HUES6 (cell line): ENCODE measurements at regions not wholly inside any gene's neighbourhood (a gene's known extent, or its start where the extent isn't known, plus 50 kb on each side); places are given as distances from the start of the nearest gene placed in this dataset.

ENCODE experiments used
- H3K27ac ChIP-seq: 2 replicates; pipeline ENCODE4 v1.7.0; 2013; ENCODE audit warnings: low read depth, mild to moderate bottlenecking, low read length, inconsistent platforms
- H3K27me3 ChIP-seq: 2 replicates; pipeline ENCODE4 v1.6.1; 2013; ENCODE audit warnings: low read length; ENCODE audit not compliant: control insufficient read depth, insufficient read depth
- H3K36me3 ChIP-seq: 2 replicates; pipeline ENCODE4 v1.6.1; 2013; ENCODE audit warnings: low read length; ENCODE audit not compliant: control insufficient read depth, insufficient read depth
- H3K4me1 ChIP-seq: 2 replicates; pipeline ENCODE4 v1.6.1; 2013; ENCODE audit warnings: low read length; ENCODE audit not compliant: control insufficient read depth, insufficient read depth
- H3K4me3 ChIP-seq: 2 replicates; pipeline ENCODE4 v1.5.1; 2013; ENCODE audit warnings: low read depth, low read length
- H3K9ac ChIP-seq: one replicate; pipeline ENCODE4 v1.6.1; 2013; ENCODE audit warnings: mild to moderate bottlenecking, low read length
- H3K9me3 ChIP-seq: 2 replicates; pipeline ENCODE4 v1.6.1; 2013; ENCODE audit warnings: low read depth, low read length; ENCODE audit not compliant: control insufficient read depth, insufficient read depth

- Histone ChIP-seq H3K27me3 (no peaks in the 10 kb centered on the region), H3K9me3 (no peaks in the 10 kb centered on the region), H3K27ac (no peak overlapping the region), H3K36me3 (no peaks in the 10 kb centered on the region), H3K9ac (no peak overlapping the region), H3K4me1 (no peaks in the 10 kb centered on the region), H3K4me3 (no peak overlapping the region)
Observed at GRCh38 chr7:13078105-13078504, 390.7 kb downstream of the ARL4A start.

- H3K27me3 ChIP-seq, result no peaks in the 10 kb centered on the region
- H3K27ac ChIP-seq, result no peak overlapping the region
- H3K4me1 ChIP-seq, result no peaks in the 10 kb centered on the region
- no peak overlapping the region for H3K9ac ChIP-seq
- no peak overlapping the region for H3K4me3 ChIP-seq
- H3K36me3 ChIP-seq, result no peaks in the 10 kb centered on the region
- no peaks in the 10 kb centered on the region for H3K9me3 ChIP-seq
Observed at GRCh38 chr7:13090959-13091358, 403.5 kb downstream of the ARL4A start.

- H3K9me3 ChIP-seq, result no peaks in the 10 kb centered on the region
- H3K4me3 ChIP-seq, result no peak overlapping the region
- H3K36me3 ChIP-seq, result no peaks in the 10 kb centered on the region
Observed at GRCh38 chr7:13091974-13092707, 404.7 kb downstream of the ARL4A start.

DNA sequence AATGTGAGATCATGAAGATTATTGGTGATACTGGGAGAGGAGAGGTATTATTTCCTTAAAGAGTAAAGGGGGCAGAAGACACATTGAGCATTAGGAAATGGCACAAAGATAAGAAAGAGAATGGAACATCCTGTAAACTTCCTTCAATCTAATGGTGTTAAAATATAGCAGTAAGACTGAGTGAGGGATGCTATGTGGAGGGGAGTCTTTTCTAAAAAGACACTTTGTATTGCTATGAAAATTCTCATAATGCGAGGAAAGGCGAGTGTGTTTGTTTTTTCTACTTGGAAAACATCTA lies 405.2 kb downstream of the ARL4A start:
- H3K27ac ChIP-seq, result no peak overlapping the region

More at GRCh38 chr7:13091974-13092707, 404.7 kb downstream of the ARL4A start:
- Histone ChIP-seq H3K4me1 (no peaks in the 10 kb centered on the region), H3K9ac (no peak overlapping the region), H3K27me3 (no peaks in the 10 kb centered on the region), H3K27ac (no peak overlapping the region)

DNA sequence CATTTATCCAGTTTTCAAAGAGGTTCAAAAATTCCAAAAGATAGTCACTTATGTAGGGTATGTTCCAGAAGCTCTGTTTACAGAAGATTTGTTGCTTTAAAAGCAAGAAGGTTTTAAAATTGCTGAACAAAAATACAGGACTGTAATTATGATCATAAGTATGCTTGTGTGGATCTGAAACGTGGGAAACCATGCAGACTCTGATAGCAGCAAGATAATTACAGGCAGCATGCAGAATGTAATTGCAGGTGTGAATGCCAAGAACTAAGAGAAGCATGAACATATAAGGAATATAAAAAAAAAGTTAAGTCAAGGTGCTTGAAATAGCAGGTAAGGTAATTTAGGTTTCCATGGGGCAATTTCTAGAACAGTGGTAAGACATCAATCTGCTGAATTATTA lies 405.7 kb downstream of the ARL4A start:
- no peak overlapping the region for H3K27ac ChIP-seq
- no peaks in the 10 kb centered on the region for H3K36me3 ChIP-seq
- no peaks in the 10 kb centered on the region for H3K4me1 ChIP-seq
- no peak overlapping the region for H3K4me3 ChIP-seq
- no peaks in the 10 kb centered on the region for H3K9me3 ChIP-seq
- H3K9ac ChIP-seq, result no peak overlapping the region
- no peaks in the 10 kb centered on the region for H3K27me3 ChIP-seq

More for the DNA sequence above, 405.2 kb downstream of the ARL4A start:
- H3K4me1 ChIP-seq, result no peaks in the 10 kb centered on the region
- no peaks in the 10 kb centered on the region for H3K36me3 ChIP-seq
- no peaks in the 10 kb centered on the region for H3K9me3 ChIP-seq
- no peak overlapping the region for H3K9ac ChIP-seq
- H3K4me3 ChIP-seq, result no peak overlapping the region
- H3K27me3 ChIP-seq, result no peaks in the 10 kb centered on the region

DNA sequence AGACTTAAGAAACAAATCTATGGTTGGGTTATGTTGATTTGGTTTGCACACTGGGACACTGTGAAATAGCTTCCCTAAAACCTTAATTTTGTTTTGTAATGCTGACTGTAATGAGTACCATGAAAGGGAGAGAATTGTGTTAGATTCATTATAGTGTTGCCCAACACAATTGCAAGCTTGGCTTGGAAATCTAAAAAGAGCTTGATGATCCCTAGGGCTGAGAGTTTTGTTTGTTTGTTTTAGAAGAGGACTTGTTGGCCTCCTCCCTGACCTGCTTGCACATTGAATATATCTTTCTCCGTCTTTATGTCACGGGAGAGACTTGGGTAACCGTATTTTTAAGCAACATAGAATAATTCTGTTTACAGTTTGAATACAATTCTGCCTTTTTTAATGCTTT lies 410.1 kb downstream of the ARL4A start:
- no peak overlapping the region for H3K27ac ChIP-seq
- no peaks in the 10 kb centered on the region for H3K36me3 ChIP-seq

DNA sequence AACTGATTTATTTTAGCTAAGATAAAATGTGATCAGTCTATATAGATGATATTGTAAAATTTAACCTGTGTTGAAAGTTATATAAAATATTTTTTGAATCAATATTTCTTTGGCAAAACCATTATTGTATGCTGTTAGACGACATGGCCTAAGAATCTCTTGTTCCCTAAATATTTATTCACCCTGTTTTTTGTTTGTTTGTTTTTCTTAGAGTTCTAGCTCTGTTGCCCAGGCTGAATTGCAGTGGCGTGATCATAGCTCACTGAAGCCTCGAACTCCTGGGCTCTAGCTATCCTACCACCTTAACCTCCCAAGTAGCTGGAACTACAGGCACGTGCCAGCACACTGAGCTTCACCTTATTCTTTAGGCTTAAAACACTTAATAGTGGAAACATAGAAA lies 410.7 kb downstream of the ARL4A start:
- Histone ChIP-seq H3K4me3 (no peak overlapping the region), H3K9ac (no peak overlapping the region), H3K27me3 (no peaks in the 10 kb centered on the region), H3K4me1 (no peaks in the 10 kb centered on the region), H3K27ac (no peak overlapping the region), H3K9me3 (no peaks in the 10 kb centered on the region), H3K36me3 (no peaks in the 10 kb centered on the region)

More for the DNA sequence above, 410.1 kb downstream of the ARL4A start:
- Histone ChIP-seq H3K4me3 (no peak overlapping the region), H3K27me3 (no peaks in the 10 kb centered on the region), H3K4me1 (no peaks in the 10 kb centered on the region), H3K9ac (no peak overlapping the region), H3K9me3 (no peaks in the 10 kb centered on the region)

DNA sequence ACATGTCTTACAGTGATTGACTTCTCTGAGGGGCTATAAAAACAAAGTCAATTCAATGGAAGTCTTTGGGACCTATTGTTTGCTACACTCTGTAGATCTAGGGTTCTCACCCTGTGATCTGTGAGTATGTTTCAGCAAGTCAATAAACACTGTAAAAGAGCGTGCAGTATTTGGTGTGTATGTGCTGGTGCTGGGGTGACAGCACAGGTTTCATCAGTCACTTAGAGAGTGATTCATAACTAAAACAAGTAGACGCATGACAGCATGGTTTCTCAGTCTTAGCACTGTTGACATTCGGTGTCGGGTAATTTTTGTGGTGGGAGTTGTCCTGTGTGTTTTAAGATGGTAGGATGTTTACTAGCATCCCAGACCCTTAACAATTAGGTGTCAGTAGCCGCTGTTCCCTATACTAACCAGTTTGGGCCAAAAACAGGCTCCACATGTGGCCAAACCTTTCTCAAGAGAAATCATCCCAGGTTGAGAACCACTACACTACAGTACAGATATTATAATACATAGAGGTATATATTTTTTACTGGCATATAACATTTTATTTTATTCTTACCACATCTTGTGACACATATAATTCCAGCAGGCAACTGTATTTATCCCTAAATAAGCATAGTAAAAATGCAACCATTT lies 411.8 kb downstream of the ARL4A start:
- Histone ChIP-seq H3K4me1 (no peaks in the 10 kb centered on the region), H3K4me3 (no peak overlapping the region), H3K27me3 (no peaks in the 10 kb centered on the region), H3K27ac (no peak overlapping the region), H3K9ac (no peak overlapping the region), H3K9me3 (no peaks in the 10 kb centered on the region), H3K36me3 (no peaks in the 10 kb centered on the region)

- H3K9me3 ChIP-seq, result no peaks in the 10 kb centered on the region
- no peaks in the 10 kb centered on the region for H3K27me3 ChIP-seq
- no peaks in the 10 kb centered on the region for H3K36me3 ChIP-seq
- H3K4me1 ChIP-seq, result no peaks in the 10 kb centered on the region
- no peak overlapping the region for H3K27ac ChIP-seq
- H3K9ac ChIP-seq, result no peak overlapping the region
- H3K4me3 ChIP-seq, result no peak overlapping the region
Observed at GRCh38 chr7:13104128-13104527, 416.7 kb downstream of the ARL4A start.

DNA sequence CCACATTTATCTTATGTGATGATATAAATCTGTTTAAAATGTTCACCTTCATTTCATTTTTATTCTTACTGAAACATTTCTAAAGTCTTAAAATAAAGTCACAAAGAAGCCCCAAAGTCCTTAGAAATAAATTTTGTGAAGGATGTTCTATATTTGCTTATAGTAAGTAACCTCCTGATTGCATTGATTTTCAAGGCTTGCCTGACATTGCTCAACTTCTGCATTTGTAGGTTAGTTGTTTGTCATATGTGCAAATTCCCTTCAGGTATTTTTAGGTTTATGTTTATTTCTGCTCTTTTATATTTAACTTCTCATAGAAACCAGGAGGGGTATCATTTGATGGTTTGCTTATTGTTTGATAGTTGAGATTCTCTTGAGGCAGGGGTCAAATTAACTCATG lies 417.8 kb downstream of the ARL4A start:
- Histone ChIP-seq H3K27ac (no peak overlapping the region), H3K36me3 (no peaks in the 10 kb centered on the region), H3K27me3 (no peaks in the 10 kb centered on the region), H3K9me3 (no peaks in the 10 kb centered on the region; the same call in 1 of the 2 replicates), H3K9ac (no peak overlapping the region), H3K4me3 (no peak overlapping the region), H3K4me1 (no peaks in the 10 kb centered on the region)

GRCh38 chr7:13106513-13106912 lies 419.1 kb downstream of the ARL4A start:
- no peak overlapping the region for H3K4me3 ChIP-seq
- no peak overlapping the region for H3K27ac ChIP-seq
- H3K27me3 ChIP-seq, result no peaks in the 10 kb centered on the region
- no peaks in the 10 kb centered on the region for H3K4me1 ChIP-seq
- no peaks in the 10 kb centered on the region for H3K36me3 ChIP-seq
- no peaks in the 10 kb centered on the region; the same call in 1 of the 2 replicates for H3K9me3 ChIP-seq
- no peak overlapping the region for H3K9ac ChIP-seq
